OCI-LY1 (cell line): ENCODE measurements at regions not wholly inside any gene's neighbourhood (a gene's known extent, or its start where the extent isn't known, plus 50 kb on each side); places are given as distances from the start of the nearest gene placed in this dataset.

Source experiments
- H2AFZ ChIP-seq: fragments of 200-600 bp; sonication (generic), shearing (Covaris generic); 2 replicates; pipeline ENCODE4 v1.6.0; 2014; ENCODE audit warnings: antibody characterized with exemption, mild to moderate bottlenecking, low read length
- H3F3A ChIP-seq: fragments of 200-600 bp; sonication (generic), shearing (Covaris generic); 2 replicates; pipeline ENCODE4 v1.6.0; 2014; ENCODE audit warnings: mild to moderate bottlenecking, antibody characterized with exemption, low read length, moderate library complexity; ENCODE audit not compliant: insufficient read depth
- H3K27ac ChIP-seq: fragments of 200-600 bp; sonication (generic); 2 replicates; pipeline ENCODE4 v1.5.1; 2014; ENCODE audit warnings: low read length, mixed run types, mild to moderate bottlenecking, low read depth; ENCODE audit not compliant: poor library complexity, severe bottlenecking
- H3K27me3 ChIP-seq: fragments of 200-600 bp; sonication (generic); 2 replicates; pipeline ENCODE4 v1.6.0; 2014; ENCODE audit warnings: antibody characterized with exemption, mild to moderate bottlenecking, low read length, moderate library complexity; ENCODE audit not compliant: insufficient read depth
- H3K36me3 ChIP-seq: fragments of 200-600 bp; sonication (generic); 2 replicates; pipeline ENCODE4 v1.6.1; 2014; ENCODE audit warnings: mild to moderate bottlenecking, antibody characterized with exemption, low read length, moderate library complexity, mixed read lengths; ENCODE audit not compliant: insufficient read depth
- H3K4me1 ChIP-seq: fragments of 200-600 bp; sonication (generic); 2 replicates; pipeline ENCODE4 v1.5.1; 2014; ENCODE audit warnings: mild to moderate bottlenecking, low read length, moderate library complexity; ENCODE audit not compliant: insufficient read depth, severe bottlenecking
- H3K4me2 ChIP-seq: fragments of 200-600 bp; sonication (generic), shearing (Covaris generic); 2 replicates; pipeline ENCODE4 v1.6.1; 2014; ENCODE audit warnings: low read length
- H3K4me3 ChIP-seq: fragments of 200-600 bp; sonication (generic); 2 replicates; pipeline ENCODE4 v1.5.1; 2014; ENCODE audit warnings: low read length, low read depth, mild to moderate bottlenecking, mixed read lengths; ENCODE audit not compliant: poor library complexity, severe bottlenecking
- H3K79me2 ChIP-seq: fragments of 200-600 bp; shearing (Covaris generic); 2 replicates; pipeline ENCODE4 v1.6.1; 2016; ENCODE audit warnings: mixed run types, low read length, mixed read lengths; ENCODE audit not compliant: insufficient read depth
- H3K9ac ChIP-seq: fragments of 200-600 bp; sonication (generic), shearing (Covaris generic); 2 replicates; pipeline ENCODE4 v1.6.1; 2014; ENCODE audit warnings: mild to moderate bottlenecking, low read length, mixed read lengths
- H3K9me2 ChIP-seq: fragments of 200-600 bp; sonication (generic), shearing (Covaris generic); 2 replicates; pipeline ENCODE4 v1.6.1; 2014; ENCODE audit warnings: low read depth, mild to moderate bottlenecking, low read length, mixed read lengths
- H3K9me3 ChIP-seq: fragments of 200-600 bp; shearing (Covaris generic); 2 replicates; pipeline ENCODE4 v1.6.1; 2014; ENCODE audit warnings: low read length, mixed read lengths
- H4K20me1 ChIP-seq: fragments of 200-600 bp; sonication (generic), shearing (Covaris generic); 2 replicates; pipeline ENCODE4 v1.6.0; 2016; ENCODE audit warnings: mild to moderate bottlenecking, low read length; ENCODE audit not compliant: insufficient read depth
- CTCF ChIP-seq: fragments of 200-600 bp; sonication (generic), shearing (Covaris generic); IDR thresholded peaks from 2 replicates; pipeline ENCODE4 v1.5.1; 2017; ENCODE audit warnings: mild to moderate bottlenecking, antibody characterized with exemption, low read length, moderate library complexity, mixed read lengths
- EZH2 ChIP-seq: fragments of 200-600 bp; sonication (generic), shearing (Covaris generic); IDR thresholded peaks from 2 replicates; pipeline ENCODE4 v1.8.0; 2017; ENCODE audit warnings: borderline replicate concordance, mixed run types, mild to moderate bottlenecking, antibody characterized with exemption, low read length, moderate library complexity, mixed read lengths

GRCh38 chr5:89777758-89778157 lies 631.8 kb downstream of the CETN3 start:
- no peak overlapping the region for H3K4me2 ChIP-seq
- H3K9me2 ChIP-seq: no peaks in the 10 kb centered on the region
- H3K79me2 ChIP-seq: no peaks in the 10 kb centered on the region
- no peaks in the 10 kb centered on the region for H3K4me1 ChIP-seq
- H3K9ac ChIP-seq: no peak overlapping the region
- no peak overlapping the region for H3K4me3 ChIP-seq
- H3K36me3 ChIP-seq: no peaks in the 10 kb centered on the region
- TF ChIP-seq EZH2 (no peak), CTCF (no peak)
- no peak overlapping the region for H3K27ac ChIP-seq
- no peaks in the 10 kb centered on the region for H3K27me3 ChIP-seq
- no peak overlapping the region for H2AFZ ChIP-seq
- H4K20me1 ChIP-seq: no peaks in the 10 kb centered on the region
- no peaks in the 10 kb centered on the region for H3F3A ChIP-seq
- no peaks in the 10 kb centered on the region for H3K9me3 ChIP-seq

- H3K4me3 ChIP-seq: no peak overlapping the region
- no peaks in the 10 kb centered on the region for H3K79me2 ChIP-seq
- no peaks in the 10 kb centered on the region for H3K27me3 ChIP-seq
- no peaks in the 10 kb centered on the region for H3K36me3 ChIP-seq
- no peak overlapping the region for H3K9ac ChIP-seq
- no peaks in the 10 kb centered on the region for H4K20me1 ChIP-seq
- H3K4me2 ChIP-seq: no peak overlapping the region
- no peaks in the 10 kb centered on the region for H3F3A ChIP-seq
- H3K4me1 ChIP-seq: no peaks in the 10 kb centered on the region
- H3K27ac ChIP-seq: no peak overlapping the region
- TF ChIP-seq EZH2: no peak
- TF ChIP-seq CTCF: no peak
- no peaks in the 10 kb centered on the region for H3K9me3 ChIP-seq
- no peak overlapping the region for H2AFZ ChIP-seq
- no peaks in the 10 kb centered on the region for H3K9me2 ChIP-seq
Observed at GRCh38 chr5:89769975-89770374, 639.6 kb downstream of the CETN3 start.

GRCh38 chr5:89759802-89760201 lies 649.8 kb downstream of the CETN3 start:
- H3K4me1 ChIP-seq: no peaks in the 10 kb centered on the region
- H4K20me1 ChIP-seq: no peaks in the 10 kb centered on the region
- no peaks in the 10 kb centered on the region for H3K27me3 ChIP-seq

More at GRCh38 chr5:89759802-89760201, 649.8 kb downstream of the CETN3 start:
- H3K4me2 ChIP-seq: no peak overlapping the region
- no peak overlapping the region for H3K4me3 ChIP-seq
- H2AFZ ChIP-seq: no peak overlapping the region
- no peaks in the 10 kb centered on the region for H3K9me2 ChIP-seq
- H3F3A ChIP-seq: no peaks in the 10 kb centered on the region
- no peaks in the 10 kb centered on the region for H3K36me3 ChIP-seq
- H3K9ac ChIP-seq: no peak overlapping the region
- H3K79me2 ChIP-seq: no peaks in the 10 kb centered on the region
- TF ChIP-seq EZH2 (no peak), CTCF (no peak)
- H3K27ac ChIP-seq: no peak overlapping the region
- no peaks in the 10 kb centered on the region for H3K9me3 ChIP-seq
